Ishikawa (cell line): ENCODE measurements at regions not wholly inside any gene's neighbourhood (a gene's known extent, or its start where the extent isn't known, plus 50 kb on each side); places are given as distances from the start of the nearest gene placed in this dataset.

Source experiments
- CEBPB ChIP-seq: IDR thresholded peaks from 2 replicates; pipeline ENCODE4 v1.6.1; 2012
- CREB1 ChIP-seq: IDR thresholded peaks from 2 replicates; pipeline ENCODE4 v1.6.1; 2012; ENCODE audit warnings: low read depth
- EGR1 ChIP-seq: IDR thresholded peaks from 2 replicates; pipeline ENCODE4 v1.6.1; 2012
- EP300 ChIP-seq: IDR thresholded peaks from 2 replicates; pipeline ENCODE4 v1.6.1; 2012; ENCODE audit warnings: borderline replicate concordance
- FOXM1 ChIP-seq: IDR thresholded peaks from 2 replicates; pipeline ENCODE4 v1.6.1; 2012; ENCODE audit warnings: low read depth, borderline replicate concordance
- MAX ChIP-seq: IDR thresholded peaks from 2 replicates; pipeline ENCODE4 v1.6.1; 2012
- NFIC ChIP-seq: IDR thresholded peaks from 2 replicates; pipeline ENCODE4 v1.6.1; 2012
- RAD21 ChIP-seq: IDR thresholded peaks from 2 replicates; pipeline ENCODE4 v1.6.1; 2012; ENCODE audit warnings: low read depth
- REST ChIP-seq: IDR thresholded peaks from 2 replicates; pipeline ENCODE4 v1.6.1; 2012; ENCODE audit warnings: low read depth, mild to moderate bottlenecking
- TAF1 ChIP-seq: IDR thresholded peaks from 2 replicates; pipeline ENCODE4 v1.6.1; 2012; ENCODE audit warnings: low read depth, mild to moderate bottlenecking
- TCF12 ChIP-seq: IDR thresholded peaks from 2 replicates; pipeline ENCODE4 v1.6.1; 2012; ENCODE audit warnings: low read depth
- TEAD4 ChIP-seq: IDR thresholded peaks from 2 replicates; pipeline ENCODE4 v1.6.1; 2012
- USF1 ChIP-seq: IDR thresholded peaks from 2 replicates; pipeline ENCODE4 v1.6.1; 2012
- YY1 ChIP-seq: IDR thresholded peaks from 2 replicates; pipeline ENCODE4 v1.6.1; 2012; ENCODE audit warnings: low read depth
- ZBTB7A ChIP-seq: IDR thresholded peaks from 2 replicates; pipeline ENCODE4 v1.6.1; 2012; ENCODE audit warnings: low read depth

GRCh38 chr1:23618586-23619083 is 59.3 kb upstream of the ID3 start:
- TF ChIP-seq MAX (no peak), NFIC (no peak), USF1 (no peak), YY1 (no peak), TAF1 (no peak), EGR1 (no peak), EP300 (no peak), FOXM1 (no peak), CREB1 (no peak), TEAD4 (no peak), RAD21 (no peak), TCF12 (no peak), REST (no peak)

GRCh38 chr1:23617084-23617521 is 57.8 kb upstream of the ID3 start:
- TF ChIP-seq TAF1 (no peak), TEAD4 (no peak), FOXM1 (no peak), RAD21 (no peak), CEBPB (no peak), REST (no peak), TCF12 (no peak)

- TF ChIP-seq USF1 (peak; percentile 84), REST (no peak), TAF1 (no peak), YY1 (no peak), EGR1 (no peak), FOXM1 (no peak), EP300 (no peak)
Measured at GRCh38 chr1:23616292-23616824, 57.1 kb upstream of the ID3 start.

- TF ChIP-seq TEAD4 (no peak), FOXM1 (no peak), RAD21 (no peak), YY1 (no peak), MAX (no peak), ZBTB7A (no peak), TCF12 (no peak), REST (no peak), USF1 (no peak), TAF1 (no peak), EP300 (no peak)
Measured at GRCh38 chr1:23615852-23616251, 56.6 kb upstream of the ID3 start.
